ENCODE measurements at regions not wholly inside any gene's neighbourhood (a gene's known extent, or its start where the extent isn't known, plus 50 kb on each side); places are given as distances from the start of the nearest gene placed in this dataset.

- TF ChIP-seq CTCF (IDR thresholded peaks at IDR 0.05) (no peak), POLR2A (IDR thresholded peaks at IDR 0.05) (no peak)
Measured at GRCh38 chr2:234189786-234190300, 139.3 kb downstream of the SPP2 start.

Data from lower leg skin (tissue), 3 donors.